Naive B cell (primary cell): ENCODE measurements at regions not wholly inside any gene's neighbourhood (a gene's known extent, or its start where the extent isn't known, plus 50 kb on each side); places are given as distances from the start of the nearest gene placed in this dataset.

Experiments used
- ATAC-seq, 2 donors: fragments of 150-1000 bp; cut with Tn5 transposase; 2 replicates each; pipeline ENCODE4 v1.10.0; 2021; ENCODE audit warnings: low read depth in 2 of 2, mild to moderate bottlenecking in 2 of 2, moderate library complexity in 2 of 2
- DNase-seq: peaks from one replicate; pipeline ENCODE4 v3.0.0; 2022
- H3K27ac Mint-ChIP-seq, 6 donors: one replicate each; pipeline ENCODE4 v1.8.0; 2020 to 2022; ENCODE audit warnings: mild to moderate bottlenecking in 6 of 6, mixed read lengths in 6 of 6, moderate library complexity in 5 of 6, inconsistent platforms in 2 of 6
- H3K27me3 Mint-ChIP-seq, 3 donors: one replicate each; pipeline ENCODE4 v1.8.0; 2021 to 2022; ENCODE audit warnings: mixed read lengths in 3 of 3, mild to moderate bottlenecking in 1 of 3
- H3K36me3 Mint-ChIP-seq, 2 donors: one replicate each; pipeline ENCODE4 v1.8.0; 2020 to 2022; ENCODE audit warnings: mixed read lengths in 2 of 2, inconsistent platforms in 1 of 2, mild to moderate bottlenecking in 1 of 2
- H3K4me1 Mint-ChIP-seq, 3 donors: one replicate each; pipeline ENCODE4 v1.8.0; 2020 to 2022; ENCODE audit warnings: mixed read lengths in 3 of 3, inconsistent platforms in 1 of 3, mild to moderate bottlenecking in 1 of 3, moderate library complexity in 1 of 3
- H3K4me3 Mint-ChIP-seq, 8 donors: one replicate each; pipeline ENCODE4 v1.8.0; 2020 to 2022; ENCODE audit warnings: mild to moderate bottlenecking in 8 of 8, mixed read lengths in 8 of 8, moderate library complexity in 8 of 8, inconsistent platforms in 2 of 8
- H3K9me3 Mint-ChIP-seq, 7 donors: one replicate each; pipeline ENCODE4 v1.8.0; 2020 to 2022; ENCODE audit warnings: mixed read lengths in 7 of 7, mild to moderate bottlenecking in 5 of 7, inconsistent platforms in 2 of 7, moderate library complexity in 1 of 7

- Mint-ChIP-seq H3K4me1 (no peaks in the 10 kb centered on the region), H3K27me3 (no peaks in the 10 kb centered on the region), H3K4me3 (no peak overlapping the region), H3K36me3 (no peaks in the 10 kb centered on the region), H3K27ac (no peak overlapping the region), H3K9me3 (peaks cover 0 to 9% (median 0%) of the 10 kb centered on the region in 7 donors)
- DNase-seq (no peak), ATAC-seq (no peak)
These were observed 355.4 kb upstream of the FAR2 start for GRCh38 chr12:28793581-28794151.

DNA sequence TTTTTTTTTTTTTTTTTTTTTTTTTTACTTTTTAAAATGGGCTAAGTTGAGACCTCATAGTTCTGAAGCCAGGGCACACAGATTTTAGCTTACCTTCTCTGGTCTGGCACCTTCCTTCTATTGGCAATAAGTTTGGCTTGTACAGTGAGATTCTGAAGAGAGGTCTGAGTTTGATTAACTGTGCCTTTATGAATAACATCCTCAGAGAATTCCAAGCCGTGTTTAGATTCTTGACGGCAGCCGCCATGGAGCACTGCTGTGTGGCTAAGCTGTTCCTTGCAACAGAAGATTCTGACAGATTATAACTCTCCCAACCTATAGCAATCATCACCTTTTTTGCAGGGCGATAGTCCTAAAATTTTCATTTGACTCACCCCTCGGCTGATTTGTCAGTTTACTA lies 354.9 kb upstream of the FAR2 start:
- Mint-ChIP-seq H3K4me1 (no peaks in the 10 kb centered on the region), H3K9me3 (peaks cover 0 to 9% (median 0%) of the 10 kb centered on the region in 7 donors), H3K4me3 (no peak overlapping the region), H3K36me3 (no peaks in the 10 kb centered on the region), H3K27ac (no peak overlapping the region), H3K27me3 (no peaks in the 10 kb centered on the region)
- DNase-seq = no peak
- ATAC-seq = no peak

GRCh38 chr12:28794786-28795185 lies 354.3 kb upstream of the FAR2 start:
- no peak for DNase-seq
- H3K4me3 Mint-ChIP-seq = no peak overlapping the region
- H3K4me1 Mint-ChIP-seq = no peaks in the 10 kb centered on the region

GRCh38 chr12:28795311-28795710 lies 353.8 kb upstream of the FAR2 start:
- H3K27ac Mint-ChIP-seq = no peak overlapping the region
- ATAC-seq = no peak
- H3K4me3 Mint-ChIP-seq = no peak overlapping the region
- no peaks in the 10 kb centered on the region for H3K27me3 Mint-ChIP-seq
- peaks cover 0 to 9% (median 0%) of the 10 kb centered on the region in 7 donors for H3K9me3 Mint-ChIP-seq
- no peaks in the 10 kb centered on the region for H3K36me3 Mint-ChIP-seq
- no peak for DNase-seq
- H3K4me1 Mint-ChIP-seq = no peaks in the 10 kb centered on the region

More at GRCh38 chr12:28794786-28795185, 354.3 kb upstream of the FAR2 start:
- Mint-ChIP-seq H3K27me3 (no peaks in the 10 kb centered on the region), H3K27ac (no peak overlapping the region), H3K9me3 (peaks cover 0 to 9% (median 0%) of the 10 kb centered on the region in 7 donors), H3K36me3 (no peaks in the 10 kb centered on the region)
- ATAC-seq = no peak

DNA sequence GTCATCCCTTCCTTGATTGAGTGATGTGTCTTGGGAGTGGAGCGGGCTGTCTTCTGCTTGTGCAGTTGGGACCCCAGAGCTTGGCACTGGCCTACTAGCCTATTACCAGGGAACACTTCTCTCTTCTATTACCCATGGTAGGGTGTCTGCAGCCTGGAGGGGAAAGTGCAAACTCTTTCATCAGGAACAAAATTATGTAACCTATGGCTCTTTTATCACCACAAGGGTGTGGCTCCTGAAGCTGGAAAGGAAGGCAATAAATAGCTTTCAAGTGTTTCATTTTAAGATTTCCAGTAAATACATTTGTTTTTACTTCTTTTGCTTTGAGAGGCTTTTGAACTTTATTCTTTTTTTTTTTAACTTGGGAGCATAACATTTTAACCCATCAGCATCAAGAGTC lies 349.7 kb upstream of the FAR2 start:
- H3K4me1 Mint-ChIP-seq = no peaks in the 10 kb centered on the region

GRCh38 chr12:28800129-28800528 lies 348.9 kb upstream of the FAR2 start:
- Mint-ChIP-seq H3K9me3 (peaks cover 0 to 5% (median 0%) of the 10 kb centered on the region in 7 donors), H3K36me3 (no peaks in the 10 kb centered on the region), H3K27me3 (no peaks in the 10 kb centered on the region), H3K4me1 (no peaks in the 10 kb centered on the region), H3K4me3 (no peak overlapping the region), H3K27ac (no peak overlapping the region)
- no peak for ATAC-seq
- DNase-seq = no peak

More for the DNA sequence above, 349.7 kb upstream of the FAR2 start:
- H3K36me3 Mint-ChIP-seq = no peaks in the 10 kb centered on the region
- no peak for ATAC-seq
- no peak overlapping the region for H3K4me3 Mint-ChIP-seq
- no peaks in the 10 kb centered on the region for H3K27me3 Mint-ChIP-seq
- H3K27ac Mint-ChIP-seq = no peak overlapping the region
- DNase-seq = no peak
- H3K9me3 Mint-ChIP-seq = peaks cover 0 to 5% (median 0%) of the 10 kb centered on the region in 7 donors

- Mint-ChIP-seq H3K4me1 (no peaks in the 10 kb centered on the region), H3K9me3 (peaks cover 0 to 2% (median 0%) of the 10 kb centered on the region in 7 donors), H3K27me3 (no peaks in the 10 kb centered on the region), H3K36me3 (no peaks in the 10 kb centered on the region), H3K4me3 (no peak overlapping the region), H3K27ac (no peak overlapping the region)
- DNase-seq = no peak
- ATAC-seq = no peak
These were observed 346.2 kb upstream of the FAR2 start for GRCh38 chr12:28802706-28803438.

GRCh38 chr12:28807535-28807934 lies 341.5 kb upstream of the FAR2 start:
- DNase-seq (no peak), ATAC-seq (no peak)
- Mint-ChIP-seq H3K27ac (no peak overlapping the region), H3K9me3 (peaks cover 0 to 3% (median 0%) of the 10 kb centered on the region in 7 donors), H3K4me3 (no peak overlapping the region), H3K27me3 (no peaks in the 10 kb centered on the region), H3K4me1 (no peaks in the 10 kb centered on the region), H3K36me3 (no peaks in the 10 kb centered on the region)

DNA sequence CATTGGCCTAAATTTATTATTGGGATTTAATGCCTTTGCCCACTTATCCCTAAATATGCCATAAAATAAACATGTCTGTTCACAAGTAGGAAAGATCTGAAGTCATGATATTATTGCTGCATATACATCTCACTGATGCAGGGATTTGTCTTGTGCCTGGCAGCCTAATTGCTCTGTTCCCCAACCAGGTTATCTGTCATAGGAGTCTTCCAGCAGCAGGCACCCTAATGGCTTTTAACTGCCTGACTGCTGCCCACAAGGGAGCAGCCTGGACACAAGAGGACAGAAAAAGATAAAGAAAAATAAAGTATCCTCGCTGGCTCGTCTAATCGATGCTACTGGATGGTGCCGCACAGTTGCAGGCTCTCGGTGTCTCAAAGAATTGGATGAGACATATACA lies 337.6 kb upstream of the FAR2 start:
- DNase-seq = no peak
- Mint-ChIP-seq H3K4me3 (no peak overlapping the region), H3K9me3 (peaks cover 0 to 3% (median 2%) of the 10 kb centered on the region in 7 donors), H3K36me3 (no peaks in the 10 kb centered on the region), H3K4me1 (no peaks in the 10 kb centered on the region), H3K27ac (peak overlapping the region in 1 of 6 donors; percentile 64), H3K27me3 (no peaks in the 10 kb centered on the region)
- ATAC-seq = no peak

DNA sequence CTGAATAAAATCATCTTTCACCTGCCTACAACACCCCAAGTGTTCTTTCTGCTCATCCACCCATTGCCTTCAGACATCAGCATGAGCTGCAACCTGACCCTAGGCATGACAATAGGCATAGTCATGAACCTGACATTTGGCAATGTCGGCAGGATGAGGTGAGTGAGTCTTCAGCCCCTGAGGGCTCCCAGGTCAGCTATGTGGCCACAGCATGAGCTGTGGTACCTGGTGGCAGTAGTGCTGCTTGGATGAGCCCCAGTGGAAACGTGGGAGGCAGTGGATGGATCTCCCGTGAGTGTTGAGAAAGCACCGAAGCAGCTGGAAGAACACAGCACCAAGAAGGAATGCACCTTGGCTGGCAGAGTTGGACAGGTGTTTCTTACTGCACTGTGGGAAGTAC lies 334.8 kb upstream of the FAR2 start:
- ATAC-seq (no peak), DNase-seq (no peak)
- H3K4me3 Mint-ChIP-seq = no peak overlapping the region
- no peaks in the 10 kb centered on the region for H3K36me3 Mint-ChIP-seq
- no peak overlapping the region for H3K27ac Mint-ChIP-seq
- H3K27me3 Mint-ChIP-seq = no peaks in the 10 kb centered on the region
- H3K9me3 Mint-ChIP-seq = peaks cover 0 to 4% (median 0%) of the 10 kb centered on the region in 7 donors
- no peaks in the 10 kb centered on the region for H3K4me1 Mint-ChIP-seq

- no peaks in the 10 kb centered on the region for H3K27me3 Mint-ChIP-seq
- ATAC-seq (no peak), DNase-seq (no peak)
- peaks cover 0 to 4% (median 0%) of the 10 kb centered on the region in 7 donors for H3K9me3 Mint-ChIP-seq
- H3K27ac Mint-ChIP-seq = no peak overlapping the region
- H3K4me1 Mint-ChIP-seq = no peaks in the 10 kb centered on the region
- H3K4me3 Mint-ChIP-seq = no peak overlapping the region
- H3K36me3 Mint-ChIP-seq = no peaks in the 10 kb centered on the region
These were observed 331.6 kb upstream of the FAR2 start for GRCh38 chr12:28817524-28817923.

GRCh38 chr12:28824193-28824846 lies 324.8 kb upstream of the FAR2 start:
- Mint-ChIP-seq H3K27ac (no peak overlapping the region), H3K4me1 (no peaks in the 10 kb centered on the region), H3K4me3 (no peak overlapping the region), H3K9me3 (peaks cover 0 to 3% (median 0%) of the 10 kb centered on the region in 7 donors), H3K27me3 (no peaks in the 10 kb centered on the region), H3K36me3 (no peaks in the 10 kb centered on the region)
- no peak for DNase-seq
- ATAC-seq = no peak

GRCh38 chr12:28824849-28825248 lies 324.2 kb upstream of the FAR2 start:
- no peaks in the 10 kb centered on the region for H3K4me1 Mint-ChIP-seq
- peak overlapping the region in 1 of 6 donors; percentile 21 for H3K27ac Mint-ChIP-seq
- H3K27me3 Mint-ChIP-seq = no peaks in the 10 kb centered on the region
- DNase-seq (no peak), ATAC-seq (no peak)
- H3K4me3 Mint-ChIP-seq = no peak overlapping the region
- no peaks in the 10 kb centered on the region for H3K36me3 Mint-ChIP-seq
- H3K9me3 Mint-ChIP-seq = peaks cover 0 to 3% (median 0%) of the 10 kb centered on the region in 7 donors

- H3K4me1 Mint-ChIP-seq = no peaks in the 10 kb centered on the region
- H3K4me3 Mint-ChIP-seq = no peak overlapping the region
- H3K27me3 Mint-ChIP-seq = no peaks in the 10 kb centered on the region
- peaks cover 0 to 3% (median 0%) of the 10 kb centered on the region in 7 donors for H3K9me3 Mint-ChIP-seq
- H3K36me3 Mint-ChIP-seq = no peaks in the 10 kb centered on the region
- no peak for ATAC-seq
- no peak for DNase-seq
- no peak overlapping the region for H3K27ac Mint-ChIP-seq
These were observed 322.3 kb upstream of the FAR2 start for GRCh38 chr12:28826766-28827165.
